ENCODE measurements at regions not wholly inside any gene's neighbourhood (a gene's known extent, or its start where the extent isn't known, plus 50 kb on each side); places are given as distances from the start of the nearest gene placed in this dataset.

GRCh38 chr19:28425046-28425931 is 787.7 kb downstream of the UQCRFS1 start (continued):
- TF ChIP-seq, protein P1, sequence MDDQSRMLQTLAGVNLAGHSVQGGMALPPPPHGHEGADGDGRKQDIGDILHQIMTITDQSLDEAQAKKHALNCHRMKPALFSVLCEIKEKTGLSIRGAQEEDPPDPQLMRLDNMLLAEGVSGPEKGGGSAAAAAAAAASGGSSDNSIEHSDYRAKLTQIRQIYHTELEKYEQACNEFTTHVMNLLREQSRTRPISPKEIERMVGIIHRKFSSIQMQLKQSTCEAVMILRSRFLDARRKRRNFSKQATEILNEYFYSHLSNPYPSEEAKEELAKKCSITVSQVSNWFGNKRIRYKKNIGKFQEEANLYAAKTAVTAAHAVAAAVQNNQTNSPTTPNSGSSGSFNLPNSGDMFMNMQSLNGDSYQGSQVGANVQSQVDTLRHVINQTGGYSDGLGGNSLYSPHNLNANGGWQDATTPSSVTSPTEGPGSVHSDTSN (CRISPR knock-in tag; IDR thresholded peaks at IDR 0.05), result no peak
- TF ChIP-seq, protein P2, sequence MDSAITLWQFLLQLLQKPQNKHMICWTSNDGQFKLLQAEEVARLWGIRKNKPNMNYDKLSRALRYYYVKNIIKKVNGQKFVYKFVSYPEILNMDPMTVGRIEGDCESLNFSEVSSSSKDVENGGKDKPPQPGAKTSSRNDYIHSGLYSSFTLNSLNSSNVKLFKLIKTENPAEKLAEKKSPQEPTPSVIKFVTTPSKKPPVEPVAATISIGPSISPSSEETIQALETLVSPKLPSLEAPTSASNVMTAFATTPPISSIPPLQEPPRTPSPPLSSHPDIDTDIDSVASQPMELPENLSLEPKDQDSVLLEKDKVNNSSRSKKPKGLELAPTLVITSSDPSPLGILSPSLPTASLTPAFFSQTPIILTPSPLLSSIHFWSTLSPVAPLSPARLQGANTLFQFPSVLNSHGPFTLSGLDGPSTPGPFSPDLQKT (IDR thresholded peaks at IDR 0.05; ENCODE audit: borderline replicate concordance, low read depth, low read length), result no peak
- TF ChIP-seq TRIM28 (IDR thresholded peaks at IDR 0.05; ENCODE audit: borderline replicate concordance, low read length) (no peak), KLF1 (tag by site-specific recombination; IDR thresholded peaks at IDR 0.05) (0 out of 2 replicates have a peak, but pooled peaks have one; percentile 17), ZNF660 (tag by site-specific recombination; IDR thresholded peaks at IDR 0.05) (no peak; the same call in none of the 2 replicates), ZNF677 (tag by site-specific recombination; IDR thresholded peaks at IDR 0.05) (peak; percentile 65; the same call in 1 of the 2 replicates), ZNF292 (tag by site-specific recombination; IDR thresholded peaks at IDR 0.05; ENCODE audit: borderline replicate concordance, low read depth) (no peak), MYNN (tag by site-specific recombination; IDR thresholded peaks at IDR 0.05; ENCODE audit: borderline replicate concordance) (peak; percentile 69; the same call in 1 of the 2 replicates), ZNF585B (tag by site-specific recombination; IDR thresholded peaks at IDR 0.05) (no peak), ZNF514 (tag by site-specific recombination; IDR thresholded peaks at IDR 0.05) (no peak), ZNF488 (tag by site-specific recombination; IDR thresholded peaks at IDR 0.05) (peak; percentile 78), ZFP3 (tag by site-specific recombination; IDR thresholded peaks at IDR 0.05; ENCODE audit: low read depth) (no peak), ZXDB (tag by site-specific recombination; IDR thresholded peaks at IDR 0.05) (peak; percentile 99), ZFP41 (tag by site-specific recombination; IDR thresholded peaks at IDR 0.05; ENCODE audit: borderline replicate concordance) (no peak), GFI1B (tag by site-specific recombination; IDR thresholded peaks at IDR 0.05) (peak; percentile 81; the same call in 1 of the 2 replicates), ZNF48 (tag by site-specific recombination; IDR thresholded peaks at IDR 0.05) (no peak), ZNF791 (tag by site-specific recombination; IDR thresholded peaks at IDR 0.05) (no peak), ZNF530 (tag by site-specific recombination; IDR thresholded peaks at IDR 0.05; ENCODE audit: low read depth) (no peak), ZBTB7A (tag by site-specific recombination; IDR thresholded peaks at IDR 0.05; ENCODE audit: low read depth) (peak; percentile 34; the same call in 1 of the 2 replicates), GLI4 (tag by site-specific recombination; IDR thresholded peaks at IDR 0.05) (no peak), ZNF843 (tag by site-specific recombination; IDR thresholded peaks at IDR 0.05) (peak; percentile 99), ZNF169 (tag by site-specific recombination; IDR thresholded peaks at IDR 0.05) (no peak), ZNF513 (tag by site-specific recombination; IDR thresholded peaks at IDR 0.05) (no peak; the same call in 1 of the 2 replicates), ZBTB48 (tag by site-specific recombination; IDR thresholded peaks at IDR 0.05) (no peak), ZNF521 (tag by site-specific recombination; IDR thresholded peaks at IDR 0.05) (no peak), ZNF350 (tag by site-specific recombination; IDR thresholded peaks at IDR 0.05) (no peak), ZNF223 (tag by site-specific recombination; IDR thresholded peaks at IDR 0.05) (no peak), ZNF138 (tag by site-specific recombination; IDR thresholded peaks at IDR 0.05; ENCODE audit: borderline replicate concordance) (no peak), ZNF776 (tag by site-specific recombination; IDR thresholded peaks at IDR 0.05; ENCODE audit: borderline replicate concordance) (no peak), KLF17 (tag by site-specific recombination; IDR thresholded peaks at IDR 0.05) (peak; percentile 99), ZNF701 (tag by site-specific recombination; IDR thresholded peaks at IDR 0.05) (no peak), ZNF121 (tag by site-specific recombination; IDR thresholded peaks at IDR 0.05) (no peak), ZNF184 (tag by site-specific recombination; IDR thresholded peaks at IDR 0.05) (peak; percentile 26; the same call in 1 of the 2 replicates)
- TF ChIP-seq, protein P3, sequence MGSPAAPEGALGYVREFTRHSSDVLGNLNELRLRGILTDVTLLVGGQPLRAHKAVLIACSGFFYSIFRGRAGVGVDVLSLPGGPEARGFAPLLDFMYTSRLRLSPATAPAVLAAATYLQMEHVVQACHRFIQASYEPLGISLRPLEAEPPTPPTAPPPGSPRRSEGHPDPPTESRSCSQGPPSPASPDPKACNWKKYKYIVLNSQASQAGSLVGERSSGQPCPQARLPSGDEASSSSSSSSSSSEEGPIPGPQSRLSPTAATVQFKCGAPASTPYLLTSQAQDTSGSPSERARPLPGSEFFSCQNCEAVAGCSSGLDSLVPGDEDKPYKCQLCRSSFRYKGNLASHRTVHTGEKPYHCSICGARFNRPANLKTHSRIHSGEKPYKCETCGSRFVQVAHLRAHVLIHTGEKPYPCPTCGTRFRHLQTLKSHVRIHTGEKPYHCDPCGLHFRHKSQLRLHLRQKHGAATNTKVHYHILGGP (tag by site-specific recombination; IDR thresholded peaks at IDR 0.05), result no peak; the same call in 1 of the 2 replicates
